HG03457 (cell line): ENCODE measurements at regions not wholly inside any gene's neighbourhood (a gene's known extent, or its start where the extent isn't known, plus 50 kb on each side); places are given as distances from the start of the nearest gene placed in this dataset.

Experiments used
- ATAC-seq: cut with Tn5 transposase; IDR thresholded peaks from one replicate; pipeline ENCODE4 v1.9.1; 2021; ENCODE audit warnings: moderate number of reproducible peaks; ENCODE audit not compliant: unreplicated experiment

DNA sequence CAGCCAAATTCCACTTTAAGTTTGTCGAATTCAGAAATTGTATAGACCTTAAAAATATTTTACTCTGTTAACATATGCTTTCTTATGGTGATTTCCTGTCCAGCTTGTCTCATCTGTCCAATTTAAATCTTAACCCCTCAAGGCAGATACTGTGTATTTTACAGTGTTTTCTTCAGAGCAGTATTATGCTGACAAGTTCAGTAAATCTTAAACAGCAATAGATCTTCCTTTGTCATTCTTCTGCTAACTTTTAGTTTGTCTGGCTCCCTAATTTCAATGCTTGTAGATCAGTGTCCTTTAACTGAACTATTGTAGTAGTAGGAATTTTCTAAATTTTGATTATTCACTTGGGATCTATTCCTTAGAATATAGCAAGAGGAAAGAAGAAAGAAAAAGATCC is 52.8 kb upstream of the MEIS1 start:
- ATAC-seq: no peak

DNA sequence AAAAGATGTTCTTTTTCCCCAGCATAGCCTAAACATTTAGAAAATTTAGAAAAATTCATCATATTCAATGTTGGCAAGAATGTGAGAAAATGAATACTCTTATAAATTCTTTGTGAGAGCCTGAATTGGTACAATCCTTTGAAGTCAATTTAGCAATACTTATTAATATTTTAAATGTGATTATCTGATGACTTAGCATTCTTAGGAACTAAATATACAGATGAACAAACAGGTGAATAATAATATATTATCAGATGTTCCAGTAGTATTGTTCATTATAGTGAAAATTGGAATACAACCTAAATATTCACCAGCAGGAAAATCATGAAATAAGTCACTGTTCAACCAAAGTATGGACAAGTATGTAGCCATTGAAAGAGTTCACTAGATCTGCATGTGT is 55.5 kb upstream of the MEIS1 start:
- ATAC-seq: no peak

GRCh38 chr2:66377832-66378231 is 57.1 kb upstream of the MEIS1 start:
- no peak for ATAC-seq

- ATAC-seq: no peak
Measured at GRCh38 chr2:66370824-66371223, 64.1 kb upstream of the MEIS1 start.

GRCh38 chr2:66366619-66367018 is 68.3 kb upstream of the MEIS1 start:
- no peak for ATAC-seq

DNA sequence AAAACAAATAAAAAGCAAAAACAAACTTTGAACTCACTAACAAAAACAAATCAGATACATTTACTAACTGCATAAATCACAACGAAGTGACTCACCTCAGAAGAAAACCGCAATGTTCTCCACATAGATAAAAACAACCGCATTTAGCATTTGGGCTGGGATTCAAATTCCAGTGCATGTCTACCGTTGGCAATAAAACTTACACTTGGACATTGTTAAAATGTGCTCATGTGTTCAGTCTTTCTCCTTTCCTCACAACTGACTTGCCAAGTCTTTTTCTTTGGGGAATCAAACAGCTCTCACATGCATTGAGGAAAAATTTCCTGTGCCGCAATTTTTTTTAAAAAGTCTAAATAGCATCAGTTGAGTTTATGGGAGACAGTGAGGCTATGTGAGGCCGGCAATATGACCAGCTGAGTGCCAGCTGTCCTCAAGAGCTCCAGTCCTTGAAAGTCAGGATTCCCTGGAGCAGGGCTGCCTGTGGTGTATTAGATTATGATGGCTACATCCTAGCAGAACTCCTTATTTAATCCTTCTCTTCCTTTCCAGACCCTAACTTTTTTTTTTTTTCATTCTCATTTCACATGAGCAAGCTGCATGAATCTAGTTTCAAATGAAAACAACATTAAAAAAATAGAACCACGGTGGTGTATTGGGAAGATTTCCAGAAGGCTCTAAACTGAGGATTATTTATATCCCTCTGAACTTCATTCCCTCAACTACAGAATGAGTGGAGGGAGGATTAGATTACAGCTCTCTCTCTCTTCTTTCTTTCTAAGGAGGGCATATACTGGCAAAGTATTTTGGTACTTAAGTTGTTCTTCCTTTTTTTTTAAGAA is 70.2 kb upstream of the MEIS1 start:
- ATAC-seq: no peak

- ATAC-seq: no peak
Measured at GRCh38 chr2:66362701-66363100, 72.2 kb upstream of the MEIS1 start.

DNA sequence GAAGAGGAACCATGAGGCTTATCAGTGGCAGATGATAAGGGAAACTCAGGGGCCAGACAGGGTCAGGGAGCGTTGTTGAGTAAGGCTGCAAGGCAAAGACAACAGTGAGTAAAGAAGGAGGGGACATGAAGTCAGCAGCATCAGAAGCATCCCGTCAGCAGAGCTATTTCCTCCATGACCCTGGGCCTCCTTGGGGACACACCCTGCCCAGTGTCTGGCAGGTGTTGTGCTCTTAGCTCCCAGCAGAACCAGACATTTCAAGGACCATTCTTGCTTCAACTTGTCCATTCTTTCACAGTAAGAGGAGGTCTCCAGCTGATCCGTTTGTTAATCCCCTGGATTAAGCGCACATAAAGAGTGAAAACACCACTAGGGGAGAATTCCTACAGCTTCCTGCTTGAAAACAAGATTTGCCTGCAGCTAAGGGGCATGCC is 88.7 kb upstream of the MEIS1 start:
- ATAC-seq: no peak

DNA sequence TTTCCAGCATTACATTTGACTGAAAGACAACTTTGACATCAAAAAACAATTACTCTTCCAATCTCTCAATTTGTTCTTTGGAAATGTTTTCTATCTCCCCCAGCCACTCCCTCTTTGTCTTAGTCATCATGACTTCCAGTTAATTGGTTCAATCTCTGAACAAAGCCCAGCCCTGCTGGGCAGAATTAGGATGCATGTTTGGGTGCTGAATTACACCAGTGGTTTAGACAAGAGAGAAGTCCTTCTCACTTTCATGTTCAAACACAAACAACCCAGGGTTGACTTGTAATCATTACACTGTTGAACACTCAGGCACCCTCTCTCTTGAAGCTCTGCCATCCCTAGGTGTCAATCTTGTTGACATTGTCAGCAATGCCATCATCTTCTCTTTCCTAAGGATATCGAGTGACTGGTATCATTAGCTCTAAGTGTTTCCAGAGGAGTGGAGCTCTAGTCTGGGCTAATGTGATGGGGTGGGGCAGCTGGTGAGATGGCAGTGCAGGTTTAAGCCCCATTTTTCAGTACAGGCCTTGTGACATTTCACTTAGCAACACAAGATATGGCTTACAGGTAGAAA is 90.8 kb upstream of the MEIS1 start:
- no peak for ATAC-seq

DNA sequence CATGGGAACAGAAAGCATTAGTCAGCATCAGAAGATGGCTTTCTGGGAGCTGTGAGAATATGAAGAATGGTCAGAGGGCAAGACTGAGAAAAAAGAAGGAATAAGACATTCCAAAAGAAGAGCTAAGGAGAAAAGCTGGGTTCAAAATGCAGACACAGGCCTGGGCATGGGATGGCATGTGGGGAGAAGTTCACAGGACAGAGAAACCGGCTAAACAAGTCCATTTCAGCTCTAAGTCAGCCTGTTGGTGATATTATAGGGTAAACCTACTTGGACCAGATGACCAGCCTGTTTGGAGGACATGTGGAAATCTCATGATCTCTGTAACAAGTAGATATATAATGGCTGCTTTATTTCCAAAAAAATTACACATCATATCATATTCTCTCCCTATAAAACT is 91.7 kb upstream of the MEIS1 start:
- ATAC-seq: no peak

- ATAC-seq: no peak
Measured at GRCh38 chr2:66340521-66340920, 94.4 kb upstream of the MEIS1 start.

DNA sequence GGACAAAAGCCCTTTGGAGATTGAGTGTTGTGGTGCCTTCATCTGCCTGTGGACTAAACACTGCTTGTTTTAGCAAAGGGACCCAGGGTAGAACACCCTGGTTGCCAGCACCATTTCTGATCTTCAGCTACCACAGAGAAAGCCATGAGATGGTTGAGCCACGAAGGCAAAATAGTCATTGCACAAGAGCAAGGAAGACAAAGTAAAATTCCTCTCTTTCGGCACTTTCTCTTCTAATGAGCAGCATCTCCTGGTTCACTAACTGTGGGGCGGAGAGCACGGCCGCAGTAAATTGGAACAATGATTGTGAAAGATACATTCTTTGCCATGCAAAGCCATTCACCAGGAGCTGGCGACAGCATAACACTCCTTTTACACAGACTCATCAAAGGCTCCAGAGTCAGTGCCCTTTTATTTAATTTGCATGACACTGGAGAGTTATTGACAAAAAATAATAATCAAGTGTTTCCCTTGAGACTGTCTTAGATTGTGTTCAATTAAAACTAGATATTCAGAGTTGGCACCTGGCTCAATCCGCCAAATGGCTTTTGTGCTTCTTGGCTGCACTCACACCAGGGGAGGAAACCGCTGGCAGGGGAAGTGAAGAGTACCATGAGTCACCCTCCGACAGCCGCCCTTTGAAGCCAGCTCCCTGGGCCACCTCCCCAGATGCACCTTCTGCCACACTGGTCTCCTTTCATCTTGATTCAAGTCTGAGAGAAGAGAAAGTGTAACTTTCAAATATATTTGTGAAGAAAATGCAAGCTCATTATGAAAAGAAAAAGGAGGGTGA is 100.5 kb upstream of the MEIS1 start:
- no peak for ATAC-seq

DNA sequence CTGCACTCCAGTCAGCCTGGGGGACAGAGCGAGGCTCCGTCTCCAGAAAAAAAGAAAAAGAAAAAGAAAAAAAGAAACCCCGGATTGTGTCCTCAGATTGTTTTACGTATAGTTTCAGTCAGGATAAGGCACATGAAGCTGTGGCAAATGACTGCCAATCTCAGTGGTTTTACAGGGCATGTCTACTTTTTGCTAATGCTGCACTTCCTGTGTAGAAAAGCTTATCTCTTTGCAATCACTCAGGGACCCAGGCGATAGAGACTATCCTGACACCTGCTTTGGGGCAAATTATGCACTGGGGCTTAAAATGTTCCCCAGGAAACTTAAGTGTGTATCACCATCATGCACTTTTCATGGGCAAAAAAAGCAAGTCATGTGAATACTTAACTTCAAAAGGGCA is 103.7 kb upstream of the MEIS1 start:
- ATAC-seq: no peak

DNA sequence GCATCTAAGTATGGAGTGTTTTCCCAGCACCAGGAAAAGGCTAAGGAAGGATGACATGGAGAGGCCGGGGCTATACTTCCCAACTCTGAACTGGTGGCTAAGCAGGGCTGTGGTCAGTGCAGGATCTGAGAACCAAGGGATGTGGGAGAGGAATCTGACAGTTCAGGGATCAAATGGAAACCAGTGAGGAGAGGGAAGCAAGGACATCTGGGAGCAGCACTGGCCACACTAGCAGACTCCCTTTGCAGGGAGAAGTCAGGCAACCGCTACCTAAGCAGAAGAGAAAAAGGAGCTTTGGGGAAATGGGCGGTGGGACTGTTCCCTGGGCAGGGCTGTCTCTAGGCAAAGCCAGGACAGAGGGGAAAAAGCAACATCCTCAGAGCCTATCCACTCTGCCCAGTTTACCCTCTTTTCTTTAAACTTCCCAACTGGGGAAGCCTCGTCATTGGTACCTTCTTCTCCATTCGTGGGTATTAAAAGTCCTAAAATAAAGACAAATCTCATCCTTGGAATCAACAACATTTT is 105.8 kb upstream of the MEIS1 start:
- no peak for ATAC-seq

- ATAC-seq: no peak
Measured at GRCh38 chr2:66327066-66327740, 107.7 kb upstream of the MEIS1 start.

- ATAC-seq: no peak
Measured at GRCh38 chr2:66324909-66325528, 109.9 kb upstream of the MEIS1 start.

DNA sequence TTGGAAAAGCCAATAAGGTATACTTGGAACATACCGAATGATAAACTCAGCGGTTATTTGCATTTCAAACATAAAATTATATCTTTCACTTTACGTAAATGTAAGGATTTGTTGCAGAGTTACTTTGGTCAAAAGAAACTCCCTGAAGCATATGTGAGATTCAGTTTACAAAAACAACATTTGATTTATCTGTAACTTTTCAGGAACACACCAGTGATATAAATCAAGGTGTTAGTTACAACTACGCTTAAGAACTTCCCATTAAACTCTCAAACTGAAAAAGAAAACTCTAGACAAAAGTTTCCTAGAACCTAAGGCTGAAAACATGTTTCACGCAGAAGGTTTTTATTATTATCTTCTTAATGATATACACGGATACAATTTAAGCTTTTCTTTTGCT is 110.6 kb upstream of the MEIS1 start:
- ATAC-seq: no peak

GRCh38 chr2:66323406-66323805 is 111.5 kb upstream of the MEIS1 start:
- ATAC-seq: no peak

DNA sequence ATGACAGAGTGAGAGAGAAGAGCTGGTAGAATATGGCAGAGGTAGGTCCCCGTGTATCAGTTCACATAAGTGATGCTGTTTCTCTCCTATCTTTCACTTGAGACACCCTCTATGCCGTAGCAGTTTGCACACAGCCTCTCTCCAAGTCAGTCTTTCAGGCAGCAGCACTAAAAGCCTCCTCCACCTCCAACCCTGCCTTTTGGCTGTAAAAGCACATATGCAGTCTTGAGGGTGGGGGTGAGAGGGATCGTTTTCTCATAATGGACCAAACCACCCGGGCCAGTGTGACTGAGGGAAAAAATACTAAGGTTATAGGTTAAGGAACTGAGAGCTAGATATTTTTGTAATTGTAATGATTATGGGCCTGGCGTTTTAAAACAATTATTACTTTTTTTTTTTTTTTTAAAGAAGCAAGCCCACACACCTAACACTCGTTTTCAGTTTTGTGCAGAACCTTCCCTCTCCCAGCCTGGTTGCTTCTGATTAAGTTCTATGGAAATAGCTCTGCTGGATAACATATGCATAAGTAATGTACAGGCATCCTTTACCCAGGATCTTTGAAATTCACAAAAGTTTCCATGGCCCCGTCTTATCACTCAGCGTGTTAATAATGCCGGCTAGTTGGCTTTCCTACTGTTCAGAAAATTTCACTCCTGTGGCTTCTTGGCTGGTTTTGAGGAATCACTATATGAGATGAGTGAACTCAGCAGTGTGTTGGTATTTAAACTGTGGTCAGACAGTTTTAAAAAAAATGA is 112.2 kb upstream of the MEIS1 start:
- no peak for ATAC-seq

DNA sequence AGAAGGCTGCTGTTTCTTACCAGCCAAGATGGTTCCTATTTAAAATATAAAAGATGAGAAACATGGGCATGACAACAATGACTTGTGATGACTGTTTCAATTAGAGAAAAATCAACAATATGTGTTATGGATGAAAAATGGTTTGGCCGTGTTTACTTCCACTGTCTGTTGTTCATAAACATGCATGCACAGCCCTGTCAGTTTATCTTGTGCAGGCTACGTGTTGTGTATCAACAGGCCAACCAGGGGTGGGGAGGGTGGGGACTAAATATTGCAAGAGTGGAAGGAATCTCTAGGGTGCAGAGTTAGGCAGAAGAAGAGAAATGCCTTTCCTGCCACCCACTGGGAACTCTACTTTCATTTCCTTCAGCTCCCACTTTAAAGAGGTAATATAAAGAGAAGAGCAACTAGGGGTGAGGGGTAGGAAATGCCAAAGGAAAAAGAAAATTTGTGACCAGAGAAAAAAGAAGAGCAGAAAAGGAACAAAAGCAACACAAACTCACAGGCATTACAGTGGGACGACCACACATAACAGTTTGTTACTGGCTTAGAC is 116.8 kb upstream of the MEIS1 start:
- no peak for ATAC-seq
